ENCODE measurements at regions not wholly inside any gene's neighbourhood (a gene's known extent, or its start where the extent isn't known, plus 50 kb on each side); places are given as distances from the start of the nearest gene placed in this dataset.
"Not testable (repeated sequence)": the region's sequence is repeated elsewhere in the genome, so short reads cannot be mapped to it uniquely, and the experiment has no call there.

DNA sequence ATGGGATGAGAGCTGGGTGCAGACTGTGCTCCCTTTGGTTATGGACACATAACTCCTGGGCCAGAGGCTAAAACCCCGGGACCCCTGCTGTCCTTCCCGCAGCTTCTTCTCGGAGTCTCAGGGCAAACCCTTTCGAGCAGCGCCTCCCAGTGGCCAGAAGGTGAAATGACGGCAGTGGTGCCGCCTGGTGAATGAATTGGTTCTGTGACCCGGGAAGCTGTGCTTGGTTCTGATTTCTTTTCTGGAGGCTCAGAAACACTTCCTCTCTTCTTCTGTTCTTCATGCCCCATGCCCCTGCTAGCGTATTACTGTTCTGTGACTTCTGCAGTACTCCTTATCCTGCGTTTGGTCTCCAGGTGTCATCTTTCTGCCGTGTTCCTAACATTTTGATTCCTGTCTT lies 104.7 kb upstream of the CCZ1B start:
- not testable (repeated sequence) for TF ChIP-seq POLR2A (IDR thresholded peaks at IDR 0.05)
- TF ChIP-seq, protein P1, sequence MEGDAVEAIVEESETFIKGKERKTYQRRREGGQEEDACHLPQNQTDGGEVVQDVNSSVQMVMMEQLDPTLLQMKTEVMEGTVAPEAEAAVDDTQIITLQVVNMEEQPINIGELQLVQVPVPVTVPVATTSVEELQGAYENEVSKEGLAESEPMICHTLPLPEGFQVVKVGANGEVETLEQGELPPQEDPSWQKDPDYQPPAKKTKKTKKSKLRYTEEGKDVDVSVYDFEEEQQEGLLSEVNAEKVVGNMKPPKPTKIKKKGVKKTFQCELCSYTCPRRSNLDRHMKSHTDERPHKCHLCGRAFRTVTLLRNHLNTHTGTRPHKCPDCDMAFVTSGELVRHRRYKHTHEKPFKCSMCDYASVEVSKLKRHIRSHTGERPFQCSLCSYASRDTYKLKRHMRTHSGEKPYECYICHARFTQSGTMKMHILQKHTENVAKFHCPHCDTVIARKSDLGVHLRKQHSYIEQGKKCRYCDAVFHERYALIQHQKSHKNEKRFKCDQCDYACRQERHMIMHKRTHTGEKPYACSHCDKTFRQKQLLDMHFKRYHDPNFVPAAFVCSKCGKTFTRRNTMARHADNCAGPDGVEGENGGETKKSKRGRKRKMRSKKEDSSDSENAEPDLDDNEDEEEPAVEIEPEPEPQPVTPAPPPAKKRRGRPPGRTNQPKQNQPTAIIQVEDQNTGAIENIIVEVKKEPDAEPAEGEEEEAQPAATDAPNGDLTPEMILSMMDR (IDR thresholded peaks at IDR 0.05): not testable (repeated sequence)
